Natural killer cell (primary cell): ENCODE measurements at regions not wholly inside any gene's neighbourhood (a gene's known extent, or its start where the extent isn't known, plus 50 kb on each side); places are given as distances from the start of the nearest gene placed in this dataset.

Experiments
- ATAC-seq, 3 donors: fragments of 150-1000 bp in 2 of 3; fragments of 200-7000 bp in 1 of 3; cut with Tn5 transposase; 1 replicate in 1 of 3; 2 replicates in 2 of 3; pipeline ENCODE4 v1.10.0; 2021; ENCODE audit warnings: mild to moderate bottlenecking in 2 of 3, moderate library complexity in 2 of 3
- DNase-seq, 2 donors: peaks; one replicate each; pipeline versions ENCODE4 v3.0.0 to v3.0.0-alpha.2; 2013 to 2021; ENCODE audit warnings: mixed read lengths in 1 of 2
- H3K27ac ChIP-seq: one replicate; pipeline ENCODE4 v1.5.1; 2013; ENCODE audit warnings: mild to moderate bottlenecking, low read length
- H3K27me3 ChIP-seq: one replicate; pipeline ENCODE4 v1.6.1; 2013; ENCODE audit warnings: low read length; ENCODE audit not compliant: control insufficient read depth, insufficient read depth
- H3K36me3 ChIP-seq: one replicate; pipeline ENCODE4 v1.6.1; 2013; ENCODE audit warnings: low read length; ENCODE audit not compliant: control insufficient read depth, insufficient read depth
- H3K4me1 ChIP-seq: one replicate; pipeline ENCODE4 v1.6.1; 2013; ENCODE audit warnings: low read length; ENCODE audit not compliant: control insufficient read depth, insufficient read depth
- H3K4me3 ChIP-seq: one replicate; pipeline ENCODE4 v1.5.1; 2013; ENCODE audit warnings: low read length
- H3K9me3 ChIP-seq: one replicate; pipeline ENCODE4 v1.6.1; 2013; ENCODE audit warnings: low read length; ENCODE audit not compliant: control insufficient read depth, insufficient read depth
- H3K27ac Mint-ChIP-seq, 2 donors: one replicate each; pipeline ENCODE4 v1.8.0; 2022; ENCODE audit warnings: mild to moderate bottlenecking in 2 of 2, mixed read lengths in 2 of 2, moderate library complexity in 1 of 2
- H3K27me3 Mint-ChIP-seq, 2 donors: one replicate each; pipeline ENCODE4 v1.8.0; 2022; ENCODE audit warnings: low read depth in 2 of 2, mixed read lengths in 2 of 2
- H3K36me3 Mint-ChIP-seq: one replicate; pipeline ENCODE4 v1.8.0; 2022; ENCODE audit warnings: mixed read lengths
- H3K4me1 Mint-ChIP-seq, 2 donors: one replicate each; pipeline ENCODE4 v1.8.0; 2022; ENCODE audit warnings: mixed read lengths in 2 of 2
- H3K4me3 Mint-ChIP-seq: one replicate; pipeline ENCODE4 v1.8.0; 2022; ENCODE audit warnings: mild to moderate bottlenecking, moderate library complexity, mixed read lengths
- H3K9me3 Mint-ChIP-seq, 2 donors: one replicate each; pipeline ENCODE4 v1.8.0; 2022; ENCODE audit warnings: mixed read lengths in 2 of 2
- WGBS: methylation state at CpG from one replicate; pipeline ENCODE4 v1.1.7; 2013; ENCODE audit warnings: missing lambda C conversion rate; ENCODE audit not compliant: insufficient coverage; 5-methylcytosine and 5-hydroxymethylcytosine counted together
- intact Hi-C: fragments of 100-400 bp; cut with micrococcal nuclease; formaldehyde crosslinking; loops from one replicate; pipeline ENCODE4 v1.14.2; 2022
- TF ChIP-seq, protein P1 (sequence below): fragments of 200-600 bp; IDR thresholded peaks from one replicate; pipeline ENCODE4 v1.8.0; 2022; ENCODE audit warnings: antibody characterized with exemption

DNA sequence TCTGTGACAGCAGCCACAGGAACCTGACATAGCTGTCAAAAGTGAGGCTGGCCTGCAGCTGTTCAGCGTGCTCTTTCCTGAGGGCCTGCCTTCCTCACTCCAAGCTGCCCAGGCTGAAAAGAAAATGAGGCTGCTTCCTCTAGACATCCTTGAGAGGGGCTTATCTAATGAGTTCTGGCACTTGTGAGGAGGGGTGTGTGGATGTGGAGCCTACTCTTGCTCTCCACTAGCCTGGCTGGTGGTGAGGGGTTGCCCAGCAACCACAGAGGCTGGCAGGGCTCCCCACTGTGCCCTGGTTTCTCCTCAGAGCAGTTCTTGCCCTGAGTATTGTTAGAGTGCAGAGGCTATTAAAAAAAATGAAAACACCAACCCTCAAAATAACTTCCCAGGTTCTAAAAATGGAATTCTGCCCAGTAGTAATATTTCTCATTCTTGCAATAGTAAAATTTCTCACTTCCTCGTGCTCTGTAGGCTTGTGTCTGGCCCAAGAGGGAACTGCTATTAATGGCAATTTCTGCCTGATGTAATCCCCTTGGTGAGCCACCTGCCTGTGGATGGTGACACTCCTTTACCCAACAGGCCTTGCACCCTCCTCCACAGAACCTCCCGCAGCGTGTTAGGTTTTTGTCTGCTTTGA lies 52.6 kb upstream of the EPS8L3 start:
- H3K9me3 ChIP-seq, result peaks cover 6% of the 10 kb centered on the region
- peak in 1 of 2 donors; percentile 8 for DNase-seq
- Mint-ChIP-seq H3K4me1 (no peaks in the 10 kb centered on the region), H3K27ac (no peak overlapping the region), H3K27me3 (peaks cover 8 to 17% of the 10 kb centered on the region in 2 donors), H3K36me3 (no peaks in the 10 kb centered on the region), H3K9me3 (peaks cover 2 to 4% of the 10 kb centered on the region in 2 donors), H3K4me3 (no peak overlapping the region)
- H3K27me3 ChIP-seq, result no peaks in the 10 kb centered on the region
- H3K4me1 ChIP-seq, result peaks cover 4% of the 10 kb centered on the region
- TF ChIP-seq, protein P1, sequence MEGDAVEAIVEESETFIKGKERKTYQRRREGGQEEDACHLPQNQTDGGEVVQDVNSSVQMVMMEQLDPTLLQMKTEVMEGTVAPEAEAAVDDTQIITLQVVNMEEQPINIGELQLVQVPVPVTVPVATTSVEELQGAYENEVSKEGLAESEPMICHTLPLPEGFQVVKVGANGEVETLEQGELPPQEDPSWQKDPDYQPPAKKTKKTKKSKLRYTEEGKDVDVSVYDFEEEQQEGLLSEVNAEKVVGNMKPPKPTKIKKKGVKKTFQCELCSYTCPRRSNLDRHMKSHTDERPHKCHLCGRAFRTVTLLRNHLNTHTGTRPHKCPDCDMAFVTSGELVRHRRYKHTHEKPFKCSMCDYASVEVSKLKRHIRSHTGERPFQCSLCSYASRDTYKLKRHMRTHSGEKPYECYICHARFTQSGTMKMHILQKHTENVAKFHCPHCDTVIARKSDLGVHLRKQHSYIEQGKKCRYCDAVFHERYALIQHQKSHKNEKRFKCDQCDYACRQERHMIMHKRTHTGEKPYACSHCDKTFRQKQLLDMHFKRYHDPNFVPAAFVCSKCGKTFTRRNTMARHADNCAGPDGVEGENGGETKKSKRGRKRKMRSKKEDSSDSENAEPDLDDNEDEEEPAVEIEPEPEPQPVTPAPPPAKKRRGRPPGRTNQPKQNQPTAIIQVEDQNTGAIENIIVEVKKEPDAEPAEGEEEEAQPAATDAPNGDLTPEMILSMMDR, result no peak
- H3K27ac ChIP-seq, result no peak overlapping the region
- peak in 2 of 3 donors; percentile 30 to 63 for ATAC-seq
- no peak overlapping the region for H3K4me3 ChIP-seq
- intact Hi-C loops, result no loop called here
- H3K36me3 ChIP-seq, result no peaks in the 10 kb centered on the region
- 25% methylated on average over 4 of the region's 4 CpGs for WGBS

DNA sequence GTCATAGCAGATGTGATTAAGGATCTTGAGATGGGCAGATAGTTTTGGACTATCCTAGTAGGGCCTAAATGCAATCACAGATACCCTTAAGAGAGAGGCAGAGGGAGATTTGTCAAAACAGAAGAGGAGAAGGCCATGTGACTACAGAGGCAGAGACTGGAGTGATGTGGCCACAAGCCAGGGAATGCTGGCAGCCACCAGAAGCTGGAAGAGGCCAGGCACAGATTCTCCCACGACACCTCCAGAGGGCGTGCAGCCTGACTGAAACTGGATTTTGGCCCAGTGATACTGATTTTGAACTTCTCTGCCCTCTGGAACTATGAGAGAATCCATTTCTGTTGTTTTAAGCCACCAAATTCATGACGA lies 52.1 kb upstream of the EPS8L3 start:
- Histone ChIP-seq H3K27me3 (no peaks in the 10 kb centered on the region), H3K9me3 (peaks cover 6% of the 10 kb centered on the region), H3K27ac (no peak overlapping the region), H3K4me3 (no peak overlapping the region), H3K36me3 (no peaks in the 10 kb centered on the region), H3K4me1 (peaks cover under 1% of the 10 kb centered on the region)
- H3K9me3 Mint-ChIP-seq, result peaks cover 2 to 4% of the 10 kb centered on the region in 2 donors
- TF ChIP-seq, protein P1, result no peak
- ATAC-seq, result no peak
- peaks cover 8 to 13% of the 10 kb centered on the region in 2 donors for H3K27me3 Mint-ChIP-seq
- intact Hi-C loops, result no loop called here
- no peaks in the 10 kb centered on the region for H3K36me3 Mint-ChIP-seq
- DNase-seq, result no peak
- no peaks in the 10 kb centered on the region for H3K4me1 Mint-ChIP-seq
- 72% methylated on average over 3 of the region's 3 CpGs for WGBS
- H3K27ac Mint-ChIP-seq, result no peak overlapping the region
- no peak overlapping the region for H3K4me3 Mint-ChIP-seq

DNA sequence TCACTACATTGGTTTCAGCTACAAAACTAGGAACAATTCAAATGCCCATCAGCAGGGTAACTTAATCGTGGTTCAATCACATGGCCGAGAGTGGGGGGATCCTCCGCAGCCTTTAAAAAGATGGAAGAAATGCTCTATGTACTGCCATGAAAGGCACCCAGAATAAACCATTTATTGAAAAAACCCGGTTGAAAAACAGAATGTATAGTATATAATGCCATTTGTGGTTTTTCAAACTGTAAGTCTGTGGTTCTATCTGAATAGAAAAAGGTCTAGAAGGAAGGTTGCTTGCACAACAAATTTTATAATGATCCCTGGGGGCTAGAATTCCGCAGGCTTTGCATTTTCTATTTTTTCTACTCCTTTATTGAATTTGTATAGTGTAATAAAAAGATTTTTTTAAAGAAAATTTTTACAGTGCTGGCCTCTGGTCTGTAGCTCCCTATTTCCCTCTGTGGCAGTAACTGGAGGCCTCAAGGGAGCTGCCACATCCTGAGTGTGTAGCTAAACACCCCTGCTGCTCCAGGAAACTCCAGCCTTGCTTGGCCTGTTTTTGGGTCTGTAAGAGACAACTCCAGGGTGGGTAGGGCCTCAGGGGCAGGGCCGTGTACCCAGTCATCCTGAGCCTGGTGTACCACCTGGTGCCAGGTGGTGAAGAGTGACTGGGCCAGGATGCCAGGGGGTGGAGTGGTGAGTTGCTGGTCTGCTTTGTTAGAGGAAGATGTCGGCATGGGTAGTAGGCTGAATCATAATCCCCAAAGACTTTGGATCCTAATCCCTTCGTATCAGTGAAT lies 51.5 kb upstream of the EPS8L3 start:
- WGBS, result 64% methylated on average over 7 of the region's 8 CpGs
- Histone ChIP-seq H3K4me1 (no peaks in the 10 kb centered on the region), H3K9me3 (peaks cover 6% of the 10 kb centered on the region), H3K36me3 (no peaks in the 10 kb centered on the region), H3K27me3 (no peaks in the 10 kb centered on the region), H3K27ac (no peak overlapping the region), H3K4me3 (no peak overlapping the region)
- TF ChIP-seq, protein P1, result no peak
- DNase-seq (no peak), ATAC-seq (no peak)
- H3K4me1 Mint-ChIP-seq, result no peaks in the 10 kb centered on the region
- intact Hi-C loops, result no loop called here
- H3K27me3 Mint-ChIP-seq, result peaks cover 8 to 12% of the 10 kb centered on the region in 2 donors
- no peaks in the 10 kb centered on the region for H3K36me3 Mint-ChIP-seq
- no peak overlapping the region for H3K27ac Mint-ChIP-seq
- no peak overlapping the region for H3K4me3 Mint-ChIP-seq
- peaks cover 2 to 4% of the 10 kb centered on the region in 2 donors for H3K9me3 Mint-ChIP-seq
